Endodermal cell (in vitro differentiated cells): ENCODE measurements at regions not wholly inside any gene's neighbourhood (a gene's known extent, or its start where the extent isn't known, plus 50 kb on each side); places are given as distances from the start of the nearest gene placed in this dataset.

ENCODE experiments used
- DNase-seq: peaks from one replicate; pipeline ENCODE4 v3.0.0-alpha.2; 2017
- H3K27ac ChIP-seq: 2 replicates; pipeline ENCODE4 v1.5.1; 2013; ENCODE audit warnings: mild to moderate bottlenecking, low read depth, low read length, moderate library complexity
- H3K27me3 ChIP-seq: 2 replicates; pipeline ENCODE4 v1.6.1; 2013; ENCODE audit warnings: mild to moderate bottlenecking, low read length, moderate library complexity; ENCODE audit not compliant: insufficient read depth, control insufficient read depth, poor library complexity, severe bottlenecking
- H3K36me3 ChIP-seq: 2 replicates; pipeline ENCODE4 v1.7.0; 2013; ENCODE audit warnings: mild to moderate bottlenecking, low read length, moderate library complexity; ENCODE audit not compliant: control insufficient read depth, insufficient read depth
- H3K4me1 ChIP-seq: one replicate; pipeline ENCODE4 v1.7.0; 2013; ENCODE audit warnings: low read length; ENCODE audit not compliant: control insufficient read depth, insufficient read depth
- H3K4me3 ChIP-seq: 2 replicates; pipeline ENCODE4 v1.5.1; 2013; ENCODE audit warnings: mild to moderate bottlenecking, low read length, moderate library complexity
- H3K9ac ChIP-seq: 2 replicates; pipeline ENCODE4 v1.6.1; 2013; ENCODE audit warnings: mild to moderate bottlenecking, low read length, moderate library complexity; ENCODE audit not compliant: poor library complexity, severe bottlenecking; ENCODE audit errors: extremely low read depth
- H3K9me3 ChIP-seq: 2 replicates; pipeline ENCODE4 v1.6.1; 2013; ENCODE audit warnings: mild to moderate bottlenecking, low read length, moderate library complexity; ENCODE audit not compliant: control insufficient read depth
- H3K27ac Mint-ChIP-seq: 2 replicates; pipeline ENCODE4 v1.8.0; 2020; ENCODE audit warnings: mixed read lengths
- H3K27me3 Mint-ChIP-seq: 2 replicates; pipeline ENCODE4 v1.8.0; 2021; ENCODE audit warnings: mild to moderate bottlenecking, mixed read lengths; ENCODE audit not compliant: insufficient read depth
- H3K36me3 Mint-ChIP-seq: 2 replicates; pipeline ENCODE4 v1.8.0; 2020; ENCODE audit warnings: low read depth, mixed read lengths
- H3K4me1 Mint-ChIP-seq: 2 replicates; pipeline ENCODE4 v1.8.0; 2020; ENCODE audit warnings: mixed read lengths
- H3K4me3 Mint-ChIP-seq: 2 replicates; pipeline ENCODE4 v1.8.0; 2020; ENCODE audit warnings: mild to moderate bottlenecking, moderate library complexity, mixed read lengths
- H3K9me3 Mint-ChIP-seq: 2 replicates; pipeline ENCODE4 v1.8.0; 2020; ENCODE audit warnings: mild to moderate bottlenecking, mixed read lengths
- CTCF ChIP-seq: fragments of 200-600 bp; sonication (generic); conservative IDR thresholded peaks from 2 replicates; pipeline ENCODE4 v1.5.0; 2021; ENCODE audit warnings: antibody characterized with exemption, mild to moderate bottlenecking
- WGBS, 2 experiments: methylation state at CpG; one replicate each; pipeline versions ENCODE4 v1.1.5 to v1.1.7; 2013; ENCODE audit warnings: missing lambda C conversion rate in 2 of 2, mixed read lengths in 1 of 2; ENCODE audit not compliant: insufficient coverage in 1 of 2, insufficient read length in 1 of 2; 5-methylcytosine and 5-hydroxymethylcytosine counted together

GRCh38 chr7:13231216-13231615, 543.8 kb downstream of the ARL4A start:
- WGBS, 2 experiments, result 93% methylated on average over 4 of the region's 4 CpGs; no CpG with 5 or more reads in 1 of the 2 experiments
- no peak overlapping the region for H3K27ac Mint-ChIP-seq
- H3K9me3 Mint-ChIP-seq, result no peaks in the 10 kb centered on the region
- no peak overlapping the region for H3K4me3 Mint-ChIP-seq
- Histone ChIP-seq H3K36me3 (no peaks in the 10 kb centered on the region), H3K4me1 (no peaks in the 10 kb centered on the region), H3K9ac (no peak overlapping the region), H3K9me3 (no peaks in the 10 kb centered on the region), H3K27ac (peak overlapping the region; percentile 82), H3K4me3 (no peak overlapping the region), H3K27me3 (no peaks in the 10 kb centered on the region)
- no peaks in the 10 kb centered on the region for H3K36me3 Mint-ChIP-seq
- no peaks in the 10 kb centered on the region for H3K27me3 Mint-ChIP-seq
- DNase-seq, result no peak
- TF ChIP-seq CTCF, result no peak
- no peaks in the 10 kb centered on the region for H3K4me1 Mint-ChIP-seq

- no peaks in the 10 kb centered on the region for H3K27me3 ChIP-seq
- no peak overlapping the region for H3K4me3 ChIP-seq
- DNase-seq, result no peak
- H3K9me3 ChIP-seq, result no peaks in the 10 kb centered on the region
- no peak overlapping the region for H3K4me3 Mint-ChIP-seq
- H3K36me3 ChIP-seq, result no peaks in the 10 kb centered on the region
- no peaks in the 10 kb centered on the region for H3K9me3 Mint-ChIP-seq
- H3K36me3 Mint-ChIP-seq, result no peaks in the 10 kb centered on the region
- no peak overlapping the region for H3K9ac ChIP-seq
- TF ChIP-seq CTCF, result no peak
- whole genome bisulfite sequencing, 2 experiments, result 100% methylated on average over 1 of the region's 1 CpG; no CpG with 5 or more reads in 1 of the 2 experiments
- no peaks in the 10 kb centered on the region for H3K4me1 Mint-ChIP-seq
- H3K27me3 Mint-ChIP-seq, result no peaks in the 10 kb centered on the region
- no peak overlapping the region for H3K27ac Mint-ChIP-seq
- H3K4me1 ChIP-seq, result no peaks in the 10 kb centered on the region
- H3K27ac ChIP-seq, result no peak overlapping the region
Measured at GRCh38 chr7:13235436-13235835, 548.0 kb downstream of the ARL4A start.

GRCh38 chr7:13236026-13236425, 548.6 kb downstream of the ARL4A start:
- H3K9me3 ChIP-seq, result no peaks in the 10 kb centered on the region
- H3K4me1 Mint-ChIP-seq, result no peaks in the 10 kb centered on the region

More at GRCh38 chr7:13236026-13236425, 548.6 kb downstream of the ARL4A start:
- Mint-ChIP-seq H3K9me3 (no peaks in the 10 kb centered on the region), H3K27me3 (no peaks in the 10 kb centered on the region), H3K27ac (no peak overlapping the region), H3K4me3 (no peak overlapping the region), H3K36me3 (no peaks in the 10 kb centered on the region)
- Histone ChIP-seq H3K4me1 (no peaks in the 10 kb centered on the region), H3K4me3 (no peak overlapping the region), H3K36me3 (no peaks in the 10 kb centered on the region), H3K27ac (peak overlapping the region; percentile 42), H3K9ac (no peak overlapping the region), H3K27me3 (no peaks in the 10 kb centered on the region)
- TF ChIP-seq CTCF, result no peak
- WGBS, 2 experiments, result 89% methylated on average over 1 of the region's 1 CpG; no CpG with 5 or more reads in 1 of the 2 experiments
- no peak for DNase-seq
